Bronchial epithelial cell (primary cell): ENCODE measurements at regions not wholly inside any gene's neighbourhood (a gene's known extent, or its start where the extent isn't known, plus 50 kb on each side); places are given as distances from the start of the nearest gene placed in this dataset.

Source experiments
- DNase-seq: peaks from one replicate; pipeline ENCODE4 v3.0.0-alpha.2; 2010; ENCODE audit warnings: low read depth
- FAIRE-seq: peaks from 2 replicates; lab custom pipeline; 2011; peaks lifted over from hg19 to GRCh38; lab: Jason Lieb, UNC
- H3K27me3 ChIP-seq: 2 replicates; pipeline ENCODE4 v1.5.1; 2011; ENCODE audit warnings: low read length; ENCODE audit not compliant: control insufficient read depth, insufficient read depth
- H3K36me3 ChIP-seq: 2 replicates; pipeline ENCODE4 v1.5.1; 2011; ENCODE audit warnings: low read length; ENCODE audit not compliant: control insufficient read depth, insufficient read depth
- H3K4me3 ChIP-seq: 2 replicates; pipeline ENCODE4 v1.5.1; 2011; ENCODE audit warnings: mild to moderate bottlenecking, low read depth, low read length, control low read depth
- TF ChIP-seq, protein P1 (sequence below): IDR thresholded peaks from 2 replicates; pipeline ENCODE4 v1.5.1; 2011; ENCODE audit warnings: mild to moderate bottlenecking, moderate library complexity, low read length, control low read depth, inconsistent platforms; ENCODE audit not compliant: insufficient read depth, severe bottlenecking

- Histone ChIP-seq H3K27me3 (no peaks in the 10 kb centered on the region), H3K4me3 (no peak overlapping the region), H3K36me3 (no peaks in the 10 kb centered on the region)
- TF ChIP-seq, protein P1, sequence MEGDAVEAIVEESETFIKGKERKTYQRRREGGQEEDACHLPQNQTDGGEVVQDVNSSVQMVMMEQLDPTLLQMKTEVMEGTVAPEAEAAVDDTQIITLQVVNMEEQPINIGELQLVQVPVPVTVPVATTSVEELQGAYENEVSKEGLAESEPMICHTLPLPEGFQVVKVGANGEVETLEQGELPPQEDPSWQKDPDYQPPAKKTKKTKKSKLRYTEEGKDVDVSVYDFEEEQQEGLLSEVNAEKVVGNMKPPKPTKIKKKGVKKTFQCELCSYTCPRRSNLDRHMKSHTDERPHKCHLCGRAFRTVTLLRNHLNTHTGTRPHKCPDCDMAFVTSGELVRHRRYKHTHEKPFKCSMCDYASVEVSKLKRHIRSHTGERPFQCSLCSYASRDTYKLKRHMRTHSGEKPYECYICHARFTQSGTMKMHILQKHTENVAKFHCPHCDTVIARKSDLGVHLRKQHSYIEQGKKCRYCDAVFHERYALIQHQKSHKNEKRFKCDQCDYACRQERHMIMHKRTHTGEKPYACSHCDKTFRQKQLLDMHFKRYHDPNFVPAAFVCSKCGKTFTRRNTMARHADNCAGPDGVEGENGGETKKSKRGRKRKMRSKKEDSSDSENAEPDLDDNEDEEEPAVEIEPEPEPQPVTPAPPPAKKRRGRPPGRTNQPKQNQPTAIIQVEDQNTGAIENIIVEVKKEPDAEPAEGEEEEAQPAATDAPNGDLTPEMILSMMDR = no peak
- DNase-seq (no peak), FAIRE-seq (no peak)
Observed at GRCh38 chr14:100394886-100395672, 71.9 kb downstream of the SLC25A47 start.

DNA sequence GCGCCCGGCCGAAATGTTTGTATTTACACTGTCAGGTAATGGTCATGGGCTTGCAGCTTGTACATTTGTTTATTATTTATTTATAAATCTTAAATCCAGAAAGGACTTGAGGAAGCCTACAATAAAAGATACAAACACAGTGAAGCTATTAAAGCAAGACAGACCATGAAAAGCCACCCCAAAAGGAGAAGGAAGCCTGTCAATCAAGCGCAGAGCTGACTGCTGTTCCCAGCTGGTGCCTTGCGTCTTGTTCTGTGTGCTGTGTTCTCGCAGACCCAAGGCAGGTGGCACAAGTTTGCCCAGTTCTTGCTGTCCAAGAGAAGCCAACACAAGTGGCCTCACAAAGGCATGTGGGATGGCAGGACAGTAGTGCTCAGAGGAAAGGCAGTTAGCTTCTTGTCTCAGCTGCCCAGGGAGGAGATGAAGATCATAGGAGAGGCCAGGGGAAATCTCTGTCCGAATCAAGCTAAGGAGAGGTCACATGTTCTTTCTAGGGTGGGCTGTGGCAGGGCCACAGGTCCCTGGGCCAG is 73.2 kb downstream of the SLC25A47 start:
- FAIRE-seq (no peak), DNase-seq (no peak)
- Histone ChIP-seq H3K36me3 (no peaks in the 10 kb centered on the region), H3K4me3 (no peak overlapping the region), H3K27me3 (no peaks in the 10 kb centered on the region)
- TF ChIP-seq, protein P1 = no peak

- Histone ChIP-seq H3K36me3 (no peaks in the 10 kb centered on the region), H3K27me3 (no peaks in the 10 kb centered on the region), H3K4me3 (no peak overlapping the region)
- no peak for DNase-seq
- FAIRE-seq = peak; percentile 40
- TF ChIP-seq, protein P1 = no peak
Observed at GRCh38 chr14:100397005-100397404, 73.9 kb downstream of the SLC25A47 start.

DNA sequence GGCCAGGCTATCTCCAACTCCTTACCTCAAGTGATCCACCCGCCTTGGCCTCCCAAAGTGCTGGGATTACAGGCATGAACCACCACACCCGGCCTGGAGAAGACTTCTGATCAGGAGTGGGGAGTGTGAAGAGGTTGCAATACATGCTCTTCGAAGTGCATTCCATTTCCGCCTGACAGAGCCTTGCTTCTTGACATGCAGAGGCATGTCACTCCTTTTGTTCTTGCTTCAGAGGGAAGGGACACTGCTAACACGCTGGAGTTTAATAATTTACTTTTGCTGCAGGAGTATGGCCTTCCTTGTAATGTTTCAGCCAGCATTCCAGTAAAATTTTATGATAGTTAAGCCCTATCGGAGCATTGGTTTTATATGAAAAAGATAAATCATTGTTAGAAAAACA is 74.9 kb downstream of the SLC25A47 start:
- FAIRE-seq (no peak), DNase-seq (peak; percentile 80)
- Histone ChIP-seq H3K36me3 (no peaks in the 10 kb centered on the region), H3K27me3 (no peaks in the 10 kb centered on the region), H3K4me3 (no peak overlapping the region)
- TF ChIP-seq, protein P1 = no peak

DNA sequence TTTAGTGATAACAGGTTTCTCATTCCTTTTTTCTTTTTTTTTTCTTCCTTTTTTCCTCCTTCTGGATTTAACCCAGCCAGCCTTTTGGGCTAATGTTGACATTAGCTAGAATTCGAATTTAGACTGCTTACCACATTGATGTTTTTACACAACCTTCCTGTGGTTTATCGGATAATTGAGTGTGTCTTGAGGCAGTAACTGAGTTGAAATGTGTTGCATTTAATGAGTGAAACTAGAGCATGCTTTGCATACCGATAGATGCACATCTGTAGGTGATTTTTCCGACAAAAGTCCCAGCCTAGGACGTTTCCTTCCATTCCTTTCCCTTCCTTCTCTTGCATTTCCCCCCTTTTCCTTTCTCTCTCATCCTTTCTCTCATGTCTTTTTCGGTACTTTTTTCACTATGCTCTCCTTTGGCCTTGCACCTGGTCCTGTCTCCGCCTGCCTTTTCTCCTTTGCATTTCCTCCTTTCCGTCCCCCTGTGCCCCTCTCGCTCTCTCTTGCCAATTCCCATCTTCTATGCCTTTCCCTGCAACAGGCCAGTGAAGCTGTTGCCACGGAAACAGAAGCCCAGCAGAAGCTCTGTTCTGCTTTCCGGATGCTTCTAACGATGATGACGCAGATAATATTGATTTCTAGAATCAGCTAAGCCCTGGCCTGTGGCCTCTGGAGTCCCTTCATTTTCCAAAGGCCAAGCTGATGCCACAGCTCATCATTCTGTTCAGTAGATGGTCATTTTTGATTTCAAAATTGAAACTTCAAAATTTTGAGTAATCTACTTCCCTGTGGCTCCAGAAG is 76.1 kb downstream of the SLC25A47 start:
- TF ChIP-seq, protein P1 = no peak
- FAIRE-seq (no peak), DNase-seq (no peak)
- Histone ChIP-seq H3K36me3 (no peaks in the 10 kb centered on the region), H3K27me3 (no peaks in the 10 kb centered on the region), H3K4me3 (no peak overlapping the region)
